ENCODE measurements at regions not wholly inside any gene's neighbourhood (a gene's known extent, or its start where the extent isn't known, plus 50 kb on each side); places are given as distances from the start of the nearest gene placed in this dataset.
"Not testable (repeated sequence)": the region's sequence is repeated elsewhere in the genome, so short reads cannot be mapped to it uniquely, and the experiment has no call there.

DNA sequence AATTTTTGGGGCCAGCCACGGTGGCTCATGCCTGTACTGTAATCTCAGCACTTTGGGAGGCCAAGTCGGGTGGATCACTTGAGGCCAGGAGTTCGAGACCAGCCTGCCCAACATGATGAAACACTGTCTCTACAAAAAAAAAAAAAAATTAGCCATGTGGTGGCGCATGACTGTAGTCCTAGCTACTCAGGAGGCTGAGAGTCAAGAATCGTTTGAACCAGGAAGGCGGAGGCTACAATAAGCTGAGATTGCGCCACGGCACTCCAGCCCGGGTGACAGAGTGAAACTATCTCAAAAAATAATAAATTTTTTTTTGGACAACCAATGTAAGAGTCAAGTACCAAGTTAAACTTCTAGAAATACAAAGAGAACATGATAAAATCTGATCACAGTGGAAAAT is 164.6 kb downstream of the AVL9 start:
- no peaks in the 10 kb centered on the region for H3K9me2 ChIP-seq (replicated peaks; ENCODE audit: insufficient read depth)
- DNase-seq (ENCODE audit: low spot score), result no peak
- H3K9me3 ChIP-seq (ENCODE audit: low read depth), result no peaks in the 10 kb centered on the region
- no peaks in the 10 kb centered on the region for H4K20me1 ChIP-seq (ENCODE audit: insufficient read depth, poor library complexity, severe bottlenecking)
- H2AFZ ChIP-seq, result no peak overlapping the region
- H3K36me3 ChIP-seq (replicated peaks; ENCODE audit: insufficient read depth, low read depth), result no peaks in the 10 kb centered on the region
- no peak overlapping the region for H3K4me2 ChIP-seq
- WGBS (ENCODE audit: low lambda C conversion rate, missing lambda C conversion rate), result 96% methylated on average over 9 of the region's 9 CpGs
- no peaks in the 10 kb centered on the region for H3K79me2 ChIP-seq
- H3K27me3 ChIP-seq, result no peaks in the 10 kb centered on the region
- no peak overlapping the region for H3K27ac ChIP-seq
- TF ChIP-seq EZH2 (IDR thresholded peaks at IDR 0.05; ENCODE audit: borderline replicate concordance) (no peak), EZH2phosphoT487 (IDR thresholded peaks at IDR 0.05; ENCODE audit: low read depth, severe bottlenecking, unreplicated experiment) (no peak)
- TF ChIP-seq, protein P1, sequence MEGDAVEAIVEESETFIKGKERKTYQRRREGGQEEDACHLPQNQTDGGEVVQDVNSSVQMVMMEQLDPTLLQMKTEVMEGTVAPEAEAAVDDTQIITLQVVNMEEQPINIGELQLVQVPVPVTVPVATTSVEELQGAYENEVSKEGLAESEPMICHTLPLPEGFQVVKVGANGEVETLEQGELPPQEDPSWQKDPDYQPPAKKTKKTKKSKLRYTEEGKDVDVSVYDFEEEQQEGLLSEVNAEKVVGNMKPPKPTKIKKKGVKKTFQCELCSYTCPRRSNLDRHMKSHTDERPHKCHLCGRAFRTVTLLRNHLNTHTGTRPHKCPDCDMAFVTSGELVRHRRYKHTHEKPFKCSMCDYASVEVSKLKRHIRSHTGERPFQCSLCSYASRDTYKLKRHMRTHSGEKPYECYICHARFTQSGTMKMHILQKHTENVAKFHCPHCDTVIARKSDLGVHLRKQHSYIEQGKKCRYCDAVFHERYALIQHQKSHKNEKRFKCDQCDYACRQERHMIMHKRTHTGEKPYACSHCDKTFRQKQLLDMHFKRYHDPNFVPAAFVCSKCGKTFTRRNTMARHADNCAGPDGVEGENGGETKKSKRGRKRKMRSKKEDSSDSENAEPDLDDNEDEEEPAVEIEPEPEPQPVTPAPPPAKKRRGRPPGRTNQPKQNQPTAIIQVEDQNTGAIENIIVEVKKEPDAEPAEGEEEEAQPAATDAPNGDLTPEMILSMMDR (IDR thresholded peaks at IDR 0.05; ENCODE audit: poor library complexity), result no peak
- no peak overlapping the region for H3K4me3 ChIP-seq
- H3K4me1 ChIP-seq (ENCODE audit: insufficient read depth), result no peaks in the 10 kb centered on the region

DNA sequence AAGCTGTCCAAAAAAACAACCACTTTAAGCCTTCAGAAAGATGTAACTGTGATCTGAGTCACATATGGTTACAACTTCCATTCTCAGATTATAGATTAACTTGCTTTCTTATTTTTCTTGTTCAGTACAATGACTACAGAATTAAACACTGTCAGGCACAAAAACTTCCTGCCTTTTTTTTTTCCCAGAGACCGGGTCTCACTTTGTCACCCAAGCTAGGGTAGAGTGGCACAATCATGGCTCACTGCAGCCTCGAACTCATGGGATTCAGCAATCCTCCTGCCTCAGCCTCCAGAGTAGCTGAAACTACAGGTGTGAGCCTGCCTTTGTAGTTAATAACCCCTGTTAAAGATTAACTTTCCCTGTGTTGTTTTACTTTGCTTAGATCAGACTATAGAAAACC is 163.2 kb downstream of the AVL9 start:
- H3K36me3 ChIP-seq (replicated peaks; ENCODE audit: insufficient read depth, low read depth), result no peaks in the 10 kb centered on the region
- H3K4me1 ChIP-seq (ENCODE audit: insufficient read depth), result no peaks in the 10 kb centered on the region
- no peak overlapping the region for H3K27ac ChIP-seq
- H3K4me2 ChIP-seq, result no peak overlapping the region
- TF ChIP-seq, protein P1 (IDR thresholded peaks at IDR 0.05; ENCODE audit: poor library complexity), result no peak
- TF ChIP-seq EZH2phosphoT487 (IDR thresholded peaks at IDR 0.05; ENCODE audit: low read depth, severe bottlenecking, unreplicated experiment), result no peak
- TF ChIP-seq EZH2 (IDR thresholded peaks at IDR 0.05; ENCODE audit: borderline replicate concordance), result no peak
- no peaks in the 10 kb centered on the region for H3K79me2 ChIP-seq
- DNase-seq (ENCODE audit: low spot score), result no peak
- H2AFZ ChIP-seq, result no peak overlapping the region
- WGBS (ENCODE audit: low lambda C conversion rate, missing lambda C conversion rate), result 90% methylated on average over 2 of the region's 2 CpGs
- no peaks in the 10 kb centered on the region for H3K9me2 ChIP-seq (replicated peaks; ENCODE audit: insufficient read depth)
- no peaks in the 10 kb centered on the region for H3K9me3 ChIP-seq (ENCODE audit: low read depth)
- H3K27me3 ChIP-seq, result no peaks in the 10 kb centered on the region
- no peaks in the 10 kb centered on the region for H4K20me1 ChIP-seq (ENCODE audit: insufficient read depth, poor library complexity, severe bottlenecking)
- H3K4me3 ChIP-seq, result no peak overlapping the region

DNA sequence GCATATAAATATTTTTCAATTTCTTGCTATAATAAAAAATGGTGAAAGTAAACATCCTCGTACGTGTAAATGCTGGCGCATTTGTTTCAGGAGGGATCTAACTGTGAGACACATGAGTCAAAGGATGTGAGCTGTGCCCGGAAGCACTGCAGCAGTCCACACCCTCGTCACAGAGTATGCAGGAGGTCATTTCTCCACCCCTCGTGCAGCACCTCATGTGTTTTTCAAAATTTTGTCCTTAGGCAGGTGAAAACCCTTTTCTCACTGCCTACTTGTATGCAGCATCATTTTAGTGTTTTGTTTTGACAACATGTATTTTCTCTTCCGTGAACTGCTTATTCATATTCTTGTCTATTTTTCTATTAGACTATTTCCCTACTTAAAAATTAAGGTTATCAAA is 162.7 kb downstream of the AVL9 start:
- no peak overlapping the region for H3K4me3 ChIP-seq

DNA sequence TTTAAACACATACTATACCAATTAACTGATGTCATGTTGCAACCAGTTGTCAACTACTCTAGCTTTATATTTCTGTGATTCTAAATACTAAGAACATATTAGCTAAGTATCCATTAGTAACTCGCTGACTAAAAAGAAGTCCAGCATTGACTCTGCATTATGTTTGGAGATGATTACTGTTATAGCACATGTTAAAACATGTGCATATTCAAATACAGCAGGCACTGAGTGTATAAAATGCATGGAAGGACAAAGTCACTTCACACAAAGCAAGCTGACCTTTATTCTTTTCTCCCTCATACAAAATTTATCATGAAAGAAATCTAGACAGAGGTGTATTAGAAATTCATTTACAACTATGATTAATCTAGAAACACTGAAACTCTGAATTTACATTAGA is 159.3 kb downstream of the AVL9 start:
- H2AFZ ChIP-seq; H3K36me3 ChIP-seq (replicated peaks; ENCODE audit: insufficient read depth, low read depth); H3K4me2 ChIP-seq; H3K9me3 ChIP-seq (ENCODE audit: low read depth); H3K4me1 ChIP-seq (ENCODE audit: insufficient read depth); H3K4me3 ChIP-seq; H4K20me1 ChIP-seq (ENCODE audit: insufficient read depth, poor library complexity, severe bottlenecking); H3K79me2 ChIP-seq; H3K27ac ChIP-seq; H3K27me3 ChIP-seq; DNase-seq (ENCODE audit: low spot score); H3K9me2 ChIP-seq (replicated peaks; ENCODE audit: insufficient read depth): not testable (repeated sequence)
- WGBS (ENCODE audit: low lambda C conversion rate, missing lambda C conversion rate), result 100% methylated on average over 1 of the region's 1 CpG

More for the DNA sequence above, 162.7 kb downstream of the AVL9 start:
- no peaks in the 10 kb centered on the region for H3K79me2 ChIP-seq
- no peaks in the 10 kb centered on the region for H3K9me3 ChIP-seq (ENCODE audit: low read depth)
- no peaks in the 10 kb centered on the region for H3K9me2 ChIP-seq (replicated peaks; ENCODE audit: insufficient read depth)
- 70% methylated on average over 7 of the region's 7 CpGs for WGBS (ENCODE audit: low lambda C conversion rate, missing lambda C conversion rate)
- H3K4me1 ChIP-seq (ENCODE audit: insufficient read depth), result no peaks in the 10 kb centered on the region
- H4K20me1 ChIP-seq (ENCODE audit: insufficient read depth, poor library complexity, severe bottlenecking), result no peaks in the 10 kb centered on the region
- no peak overlapping the region for H2AFZ ChIP-seq
- TF ChIP-seq EZH2 (IDR thresholded peaks at IDR 0.05; ENCODE audit: borderline replicate concordance) (no peak), EZH2phosphoT487 (IDR thresholded peaks at IDR 0.05; ENCODE audit: low read depth, severe bottlenecking, unreplicated experiment) (no peak)
- TF ChIP-seq, protein P1 (IDR thresholded peaks at IDR 0.05; ENCODE audit: poor library complexity), result no peak
- no peak for DNase-seq (ENCODE audit: low spot score)
- no peak overlapping the region for H3K4me2 ChIP-seq
- no peaks in the 10 kb centered on the region for H3K27me3 ChIP-seq
- no peak overlapping the region for H3K27ac ChIP-seq
- H3K36me3 ChIP-seq (replicated peaks; ENCODE audit: insufficient read depth, low read depth), result no peaks in the 10 kb centered on the region

DNA sequence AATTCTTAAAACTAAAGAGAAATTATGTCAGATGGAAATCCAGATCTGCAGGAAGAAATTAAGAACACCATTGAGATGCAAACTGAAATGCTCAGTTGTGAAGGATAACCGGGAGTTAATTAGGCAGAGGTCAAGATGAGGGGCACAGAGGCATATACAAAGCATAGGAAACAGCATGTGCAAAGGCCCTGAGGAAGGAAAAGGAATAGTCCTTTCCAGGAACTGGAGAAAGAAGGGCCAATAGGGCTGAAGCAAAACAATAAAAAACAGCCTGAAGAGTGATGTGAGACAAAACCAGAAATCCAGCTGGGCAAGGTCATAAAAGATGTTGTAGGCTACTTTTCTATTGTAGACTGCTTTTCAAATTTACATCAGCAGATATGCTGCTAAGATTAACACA is 155.1 kb downstream of the AVL9 start:
- 86% methylated on average over 1 of the region's 1 CpG for WGBS (ENCODE audit: low lambda C conversion rate, missing lambda C conversion rate)
- H4K20me1 ChIP-seq (ENCODE audit: insufficient read depth, poor library complexity, severe bottlenecking); H3K27me3 ChIP-seq; H3K27ac ChIP-seq; H3K4me3 ChIP-seq; H2AFZ ChIP-seq; H3K9me2 ChIP-seq (replicated peaks; ENCODE audit: insufficient read depth); H3K9me3 ChIP-seq (ENCODE audit: low read depth); DNase-seq (ENCODE audit: low spot score); H3K4me1 ChIP-seq (ENCODE audit: insufficient read depth); H3K36me3 ChIP-seq (replicated peaks; ENCODE audit: insufficient read depth, low read depth); H3K79me2 ChIP-seq; H3K4me2 ChIP-seq: not testable (repeated sequence)

Measured in hepatocyte (in vitro differentiated cells).